ENCODE measurements at regions not wholly inside any gene's neighbourhood (a gene's known extent, or its start where the extent isn't known, plus 50 kb on each side); places are given as distances from the start of the nearest gene placed in this dataset.

- TF ChIP-seq CTCF (IDR thresholded peaks at IDR 0.05; ENCODE audit: low read length) (no peak), EZH2 (IDR thresholded peaks at IDR 0.05; ENCODE audit: borderline replicate concordance, low read length) (no peak)
Measured at GRCh38 chr20:1842281-1842680, 52.9 kb upstream of the SIRPA start.

All from OCI-LY1 (cell line).